GM23338 (cell line): ENCODE measurements at regions not wholly inside any gene's neighbourhood (a gene's known extent, or its start where the extent isn't known, plus 50 kb on each side); places are given as distances from the start of the nearest gene placed in this dataset.

Experiments used
- CREB1 ChIP-seq: fragments of 250-450 bp; sonication (Bioruptor Pico); IDR thresholded peaks from 2 replicates; pipeline ENCODE4 v1.5.0; 2020; ENCODE audit warnings: low read depth, mild to moderate bottlenecking, moderate library complexity
- CTCF ChIP-seq, 2 experiments: fragments of 200-600 bp in 1 of 2; sonication (generic) in 1 of 2; conservative IDR thresholded peaks; 2 replicates each; pipeline versions ENCODE4 v1.5.1 to v1.6.1; 2016 to 2017; ENCODE audit warnings: antibody characterized with exemption in 2 of 2, low read depth in 2 of 2, mild to moderate bottlenecking in 2 of 2, moderate library complexity in 1 of 2
- EZH2phosphoT487 ChIP-seq: fragments of 200-600 bp; sonication (generic); IDR thresholded peaks from one replicate; pipeline ENCODE4 v1.8.1; 2018; ENCODE audit warnings: antibody characterized with exemption; ENCODE audit not compliant: unreplicated experiment
- POLR2AphosphoS5 ChIP-seq: IDR thresholded peaks from 2 replicates; pipeline ENCODE4 v1.6.1; 2016; ENCODE audit warnings: antibody characterized with exemption, low read depth
- ZNF114 ChIP-seq: fragments of 250-450 bp; sonication (Bioruptor Pico); IDR thresholded peaks from 2 replicates; pipeline ENCODE4 v1.5.0; 2020; ENCODE audit warnings: mild to moderate bottlenecking, moderate library complexity

- no peak for TF ChIP-seq ZNF114 (CRISPR knock-in tag)
- TF ChIP-seq CREB1 (CRISPR knock-in tag) = no peak
- no peak for TF ChIP-seq CTCF (conservative IDR thresholded peaks at IDR 0.05; ENCODE audit: low read depth in 2 of 2)
- no peak for TF ChIP-seq POLR2AphosphoS5
- TF ChIP-seq EZH2phosphoT487 = no peak
Measured at GRCh38 chr11:106565326-106565725, 452.9 kb downstream of the GUCY1A2 start.
